GM18498 (cell line): ENCODE measurements at regions not wholly inside any gene's neighbourhood (a gene's known extent, or its start where the extent isn't known, plus 50 kb on each side); places are given as distances from the start of the nearest gene placed in this dataset.

Experiments
- ATAC-seq: cut with Tn5 transposase; IDR thresholded peaks from one replicate; pipeline ENCODE4 v1.9.1; 2021; ENCODE audit warnings: mild to moderate bottlenecking, moderate library complexity; ENCODE audit not compliant: unreplicated experiment

DNA sequence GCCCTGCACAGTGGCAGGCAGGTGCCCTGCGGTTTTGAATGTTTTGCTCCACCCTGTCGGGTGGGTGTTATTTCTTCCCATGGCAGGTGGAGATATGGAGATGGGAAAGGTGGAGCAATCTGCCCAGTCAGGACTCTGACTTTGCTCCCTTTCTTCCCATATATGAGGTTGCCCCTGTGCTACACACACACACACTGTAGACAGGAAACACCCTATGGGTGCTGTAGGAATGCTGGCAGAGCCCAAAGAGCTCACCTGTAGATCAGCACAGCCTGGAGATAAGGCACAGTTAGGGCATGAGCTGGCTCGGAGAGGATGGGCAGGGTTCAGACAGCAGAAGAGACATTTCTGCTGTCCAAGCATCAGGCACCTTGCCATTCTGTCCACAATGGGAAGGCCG is 246.0 kb upstream of the AJAP1 start:
- no peak for ATAC-seq

DNA sequence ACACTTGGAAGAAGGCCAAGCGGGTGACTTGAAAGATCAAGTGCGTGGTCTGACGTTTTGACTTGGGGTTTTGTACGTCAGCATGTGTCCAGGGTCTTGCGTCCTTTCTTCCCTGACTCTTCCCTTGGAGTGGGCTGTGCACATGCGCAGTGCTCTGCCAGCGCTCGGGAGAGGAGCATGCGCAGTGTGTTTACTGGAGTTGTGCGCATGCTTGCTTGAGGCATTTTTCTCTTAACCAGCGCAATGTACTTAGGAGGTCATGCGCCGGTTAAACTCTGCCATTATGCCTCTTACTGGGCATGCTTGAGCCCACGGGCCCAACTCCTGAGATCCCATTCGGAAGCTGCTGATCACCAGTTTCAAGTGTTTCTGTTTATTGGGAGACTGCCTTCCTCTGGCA is 242.5 kb upstream of the AJAP1 start:
- no peak for ATAC-seq

DNA sequence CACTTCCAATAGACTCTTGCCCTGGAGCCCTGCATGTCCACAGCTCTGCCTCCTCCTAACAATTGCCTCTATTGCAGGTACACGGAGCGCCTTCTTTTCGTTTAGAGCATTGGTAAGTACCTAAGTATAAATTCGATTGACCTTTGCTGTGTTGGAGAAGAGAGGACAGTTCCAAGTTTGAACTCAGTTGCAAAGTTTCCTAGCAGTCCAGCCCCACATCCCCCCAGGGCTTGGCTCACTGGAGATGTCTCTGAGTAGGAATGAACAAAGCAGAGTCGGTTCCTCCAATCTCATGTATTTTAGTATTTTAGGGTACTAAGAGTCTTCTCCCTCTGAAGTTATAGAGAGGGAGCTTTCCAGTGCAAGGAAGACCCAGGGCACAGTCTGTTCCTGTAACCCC is 238.9 kb upstream of the AJAP1 start:
- no peak for ATAC-seq

DNA sequence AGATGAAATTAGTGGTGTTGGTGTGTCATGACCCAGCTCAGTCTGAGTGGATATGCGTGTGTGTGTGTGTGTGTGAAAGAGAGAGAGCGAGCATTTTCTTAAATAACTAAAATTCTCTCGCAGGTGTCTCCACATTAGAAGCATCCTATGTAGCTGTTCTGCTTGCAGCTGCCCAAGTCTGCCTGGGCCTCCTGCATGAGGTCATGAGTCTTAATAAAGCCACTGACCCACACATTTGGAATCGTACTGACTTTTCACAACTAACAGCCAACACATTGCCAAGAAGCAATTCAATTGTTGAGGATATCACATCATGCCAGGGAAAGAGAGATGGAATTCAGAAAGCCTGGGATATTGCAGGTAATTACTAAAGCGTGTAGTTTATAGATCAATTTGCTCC is 238.2 kb upstream of the AJAP1 start:
- ATAC-seq, result no peak

DNA sequence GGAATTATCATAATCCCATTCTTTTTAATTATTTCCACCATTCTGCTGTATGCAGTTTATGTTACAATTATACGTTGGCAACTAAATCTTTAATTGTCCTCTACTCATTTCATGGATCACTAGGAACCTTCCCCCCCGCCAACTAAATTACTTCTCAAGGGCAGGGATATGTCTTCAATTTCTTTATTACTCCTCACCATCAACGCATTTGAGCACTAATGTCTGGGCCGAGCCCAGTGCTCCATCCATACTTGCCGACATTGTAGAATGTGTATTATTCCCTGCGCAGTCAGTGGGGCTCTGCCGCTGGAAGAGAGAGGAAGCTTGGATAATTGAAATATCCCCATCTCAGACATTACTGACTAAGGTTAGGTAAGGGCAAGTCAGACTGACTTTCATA is 236.4 kb upstream of the AJAP1 start:
- ATAC-seq, result no peak

DNA sequence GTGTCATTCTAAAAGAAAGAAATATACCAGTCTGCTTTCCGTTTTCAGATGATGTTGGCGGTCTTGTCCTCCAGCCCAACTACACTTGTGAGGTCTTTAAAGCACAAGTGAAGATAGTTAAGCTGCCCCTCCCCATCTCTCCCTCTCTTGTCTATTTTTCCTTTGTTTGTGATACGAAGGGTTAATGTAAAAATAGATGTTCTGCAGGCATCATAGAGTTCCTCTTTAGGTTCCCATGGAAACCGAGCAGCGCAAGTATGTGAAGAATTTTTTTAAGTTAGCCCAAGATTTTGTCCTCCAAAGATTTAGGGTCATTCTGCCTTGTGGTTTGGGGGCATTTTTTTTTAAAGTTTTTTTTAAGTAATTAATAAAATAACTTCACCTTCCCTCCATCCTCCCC is 232.4 kb upstream of the AJAP1 start:
- ATAC-seq, result no peak

DNA sequence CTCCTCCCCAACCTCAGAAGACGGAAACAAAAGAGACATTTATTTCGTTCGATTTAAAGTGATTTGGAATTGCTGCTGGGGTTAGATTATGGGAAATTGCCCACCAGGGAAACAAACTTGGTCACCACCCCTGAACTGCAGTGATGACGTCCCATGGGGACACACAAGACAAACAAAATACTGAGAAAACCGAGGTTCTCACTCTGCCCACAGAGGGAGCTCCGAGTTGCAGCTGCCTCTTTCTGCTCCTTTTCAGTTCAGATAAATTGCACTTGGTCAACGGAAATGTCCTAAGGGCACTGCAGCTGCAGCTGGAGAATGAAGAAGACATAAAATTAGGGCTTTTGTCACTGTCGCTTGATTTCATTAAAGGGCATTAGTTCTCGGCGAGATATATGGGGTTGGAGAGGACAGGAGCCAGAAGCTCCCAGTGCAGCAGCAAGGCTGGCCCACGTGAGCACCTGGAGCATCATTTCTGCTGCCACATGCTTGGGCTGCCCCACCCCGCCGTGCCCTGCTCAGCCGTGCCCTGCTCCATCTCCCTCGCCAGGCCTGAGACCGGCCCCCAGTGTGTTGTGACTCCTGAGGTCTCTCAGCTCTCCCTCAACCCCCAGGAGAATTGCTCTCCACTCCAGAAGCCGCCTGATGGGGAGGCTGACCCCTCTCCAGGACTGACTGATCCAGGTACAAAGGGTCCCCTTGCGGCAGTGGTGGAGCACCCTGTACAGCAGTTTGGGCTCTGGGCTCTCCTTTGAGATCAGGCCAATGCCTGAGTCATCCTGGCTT is 231.7 kb upstream of the AJAP1 start:
- ATAC-seq, result no peak

DNA sequence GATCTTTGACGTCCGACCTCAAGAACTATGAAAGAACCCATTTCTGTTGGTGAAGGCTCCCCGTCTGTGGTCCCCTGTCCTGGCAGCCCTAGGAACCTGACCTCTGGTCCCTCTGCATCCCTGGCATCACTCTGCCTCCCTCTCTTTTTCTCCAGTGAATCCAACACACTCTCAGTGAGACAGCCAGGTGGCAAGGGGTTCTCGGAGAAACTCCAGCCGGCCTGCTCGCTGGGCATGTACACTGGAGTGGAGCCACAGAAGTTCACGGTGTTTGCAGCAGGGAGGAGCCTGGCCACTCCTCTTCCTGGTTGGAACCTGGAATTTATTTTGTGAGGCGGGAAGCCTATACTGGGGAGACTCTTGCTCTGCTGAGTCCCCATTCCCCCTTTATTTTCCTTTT is 230.2 kb upstream of the AJAP1 start:
- ATAC-seq, result no peak

DNA sequence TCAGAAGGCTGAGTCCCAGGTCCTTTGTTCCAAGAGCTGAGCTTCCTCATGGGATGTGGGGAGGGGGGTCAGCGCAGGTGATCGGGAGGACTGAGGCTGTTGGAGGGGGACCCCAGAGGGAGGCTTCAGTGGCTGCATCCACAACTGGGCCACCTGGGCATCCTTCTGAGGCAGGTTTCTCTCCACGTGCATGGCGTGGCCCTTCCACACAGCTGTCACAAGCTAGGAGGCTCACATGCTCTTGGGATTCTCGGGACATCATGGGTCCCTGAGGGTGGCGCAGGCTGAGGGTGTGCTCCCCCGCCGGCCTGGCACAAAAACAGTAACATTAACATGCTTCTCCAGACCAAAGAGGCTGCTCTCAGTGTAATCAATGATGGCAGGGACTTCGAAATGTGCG is 229.6 kb upstream of the AJAP1 start:
- no peak for ATAC-seq

DNA sequence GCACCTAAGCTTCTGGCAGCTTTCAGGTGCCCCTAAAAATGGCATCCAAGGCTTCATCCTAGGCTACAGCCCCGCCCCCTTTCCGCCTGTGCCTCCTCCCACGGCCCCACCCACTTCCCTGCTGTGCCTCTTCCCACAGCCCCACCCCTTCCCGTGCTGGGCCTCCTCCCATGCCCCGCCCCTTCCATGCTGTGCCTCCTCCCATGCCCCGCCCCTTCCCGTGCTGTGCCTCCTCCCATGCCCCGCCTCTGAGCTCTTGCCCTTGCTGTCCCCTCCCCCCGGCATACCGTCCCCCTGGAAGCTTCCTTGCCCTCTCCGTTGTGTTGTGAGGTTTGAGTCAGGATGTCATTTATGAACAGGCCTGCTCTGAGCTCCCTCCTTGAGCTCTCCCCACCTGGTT is 228.5 kb upstream of the AJAP1 start:
- ATAC-seq, result no peak

DNA sequence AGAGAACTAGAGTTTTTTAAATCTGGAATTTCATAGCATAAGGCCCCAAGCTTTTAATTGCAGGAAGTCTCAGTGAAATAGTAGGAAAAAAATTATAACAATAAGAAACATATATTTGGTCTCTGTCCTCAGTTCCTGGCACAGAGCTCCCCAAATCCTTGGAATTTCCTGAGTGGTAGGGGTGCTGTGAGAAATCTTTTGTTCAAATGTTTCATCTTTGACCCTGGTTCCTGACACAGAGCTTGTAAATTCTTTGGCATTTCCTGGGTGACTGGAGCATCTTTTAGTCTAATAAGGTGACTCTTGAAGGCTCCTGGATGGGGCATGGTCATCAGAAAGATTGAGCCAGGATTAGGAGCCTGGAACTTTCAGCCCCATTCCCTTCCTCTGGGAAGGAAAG is 225.7 kb upstream of the AJAP1 start:
- ATAC-seq, result no peak

DNA sequence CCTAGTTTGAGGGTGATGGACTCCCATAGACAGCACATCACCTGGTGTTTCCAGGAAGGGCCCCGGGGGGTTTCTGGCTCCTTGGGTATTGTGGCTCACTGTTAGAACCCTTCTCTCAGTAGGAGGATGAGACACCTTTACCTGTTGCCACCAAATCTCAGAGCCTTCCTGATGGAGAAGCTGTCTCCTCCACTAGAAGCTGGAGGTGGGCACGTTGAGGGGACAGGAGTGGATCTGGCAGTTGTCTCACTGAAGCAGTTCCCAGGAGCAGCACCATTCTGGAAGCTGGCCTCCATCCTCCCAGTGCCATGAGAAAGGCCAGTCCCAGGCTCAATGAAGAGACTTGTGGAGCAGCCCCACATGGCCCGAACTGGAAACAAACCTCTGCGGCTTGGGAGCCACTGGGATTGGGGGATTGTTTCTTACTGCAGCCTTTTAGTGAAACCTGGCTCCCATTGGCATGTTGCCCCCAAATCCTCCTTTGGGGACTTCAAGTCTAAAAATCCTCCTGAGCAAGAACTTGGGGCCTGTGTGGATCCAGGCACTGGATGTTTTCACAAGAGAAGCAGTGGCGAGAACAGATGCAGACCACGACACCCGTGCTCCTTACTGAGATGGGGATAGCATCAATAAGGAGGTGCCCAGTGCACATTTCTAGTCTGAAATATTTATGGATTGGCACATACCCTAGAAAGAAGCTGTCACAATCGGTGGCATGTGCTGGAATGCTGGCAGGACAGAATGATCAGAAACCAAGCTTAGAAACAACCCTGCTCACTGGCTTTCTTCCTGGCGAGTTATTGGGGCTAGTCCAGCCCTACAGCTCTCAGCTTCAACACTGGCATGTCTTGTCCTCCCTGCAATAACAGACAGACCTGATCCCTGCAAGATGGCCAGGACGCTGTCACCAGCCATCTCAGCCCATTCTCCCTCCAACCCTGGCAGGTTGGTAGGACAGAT is 223.7 kb upstream of the AJAP1 start:
- no peak for ATAC-seq

DNA sequence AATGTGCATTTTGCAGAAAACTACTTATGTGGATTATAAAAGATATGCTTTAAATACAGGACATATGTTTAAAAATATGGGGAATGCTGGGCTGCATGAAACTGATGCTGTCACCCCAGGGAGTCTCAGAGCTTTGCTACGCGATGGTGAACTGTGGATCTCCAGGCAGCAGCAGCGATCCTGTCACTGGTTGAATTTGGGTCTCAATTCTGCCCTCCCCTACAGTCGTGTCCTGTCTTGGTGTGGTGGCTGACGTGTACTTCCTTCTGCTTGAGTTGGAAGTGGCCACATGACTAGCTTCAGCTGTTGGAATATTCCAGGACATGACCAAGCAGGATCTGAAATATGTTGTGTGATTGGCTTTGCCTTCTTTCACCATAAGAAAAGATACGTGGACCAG is 222.9 kb upstream of the AJAP1 start:
- no peak for ATAC-seq

DNA sequence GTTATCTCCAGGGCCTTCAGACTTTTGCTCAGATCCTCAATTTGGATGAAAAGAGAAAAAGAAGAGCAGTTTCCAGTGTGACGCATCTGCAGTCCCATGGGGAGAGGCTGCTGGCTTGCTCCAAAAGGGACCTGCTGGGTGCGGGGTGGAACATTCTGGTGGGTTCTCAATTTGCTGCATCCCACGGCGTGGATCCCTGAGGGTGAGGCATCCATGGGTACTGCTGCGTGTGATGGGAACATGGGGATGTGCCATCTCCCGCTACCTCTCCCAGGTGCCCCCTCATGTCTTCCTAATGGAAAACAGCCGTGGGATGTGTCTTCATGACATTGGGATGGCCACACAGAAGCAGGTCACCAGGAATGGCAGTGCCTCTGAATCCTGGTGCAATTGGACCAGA is 221.3 kb upstream of the AJAP1 start:
- no peak for ATAC-seq

DNA sequence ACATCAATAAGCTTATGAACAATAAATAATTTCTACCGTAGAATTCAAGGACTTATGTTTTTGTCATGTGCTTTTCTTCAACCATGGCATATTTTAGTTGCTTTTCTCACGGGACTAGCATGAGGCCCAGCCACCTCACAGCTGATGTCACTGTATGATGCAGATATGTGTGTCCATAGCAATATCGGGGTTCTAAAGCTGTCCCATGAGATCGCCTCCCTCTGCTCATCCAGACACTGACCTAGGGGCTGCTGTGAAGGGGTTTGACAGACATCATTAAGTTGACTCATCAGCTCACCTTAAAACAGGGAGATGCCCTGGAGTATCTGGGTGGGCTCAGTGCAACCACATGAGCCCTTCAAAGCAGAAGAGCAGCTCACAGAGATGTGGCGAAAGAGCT is 210.3 kb upstream of the AJAP1 start:
- ATAC-seq, result no peak

DNA sequence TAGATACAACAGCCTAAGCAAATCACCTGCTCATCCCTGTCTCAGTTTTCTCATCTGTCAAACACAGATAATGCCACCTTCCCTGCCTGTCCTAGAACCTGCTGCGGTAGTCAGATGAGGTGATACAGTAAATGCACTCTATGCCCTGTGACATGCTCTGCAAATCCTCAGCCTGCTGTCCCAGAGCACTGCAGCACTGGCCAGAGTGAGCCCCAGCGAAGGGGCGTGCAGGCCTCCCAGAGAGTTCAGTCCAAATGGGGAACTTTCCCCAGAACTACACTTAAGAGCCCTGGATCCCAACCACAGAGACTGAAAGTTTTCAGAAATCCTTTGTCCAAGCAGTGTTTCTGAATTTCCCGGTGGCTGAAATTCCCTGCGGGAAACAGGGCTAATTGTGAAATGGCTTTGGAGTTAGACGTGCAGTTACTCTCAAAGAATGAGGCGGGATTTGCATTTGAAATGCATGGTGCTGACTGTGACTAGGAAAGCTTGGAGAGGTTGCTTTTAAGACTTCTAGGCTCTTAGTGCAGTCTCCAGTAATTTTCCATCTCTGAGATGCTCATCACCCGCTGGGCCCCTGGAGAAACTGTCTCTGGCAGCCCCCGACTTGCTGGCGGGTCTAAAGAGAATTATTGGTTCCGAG is 206.5 kb upstream of the AJAP1 start:
- ATAC-seq, result no peak

DNA sequence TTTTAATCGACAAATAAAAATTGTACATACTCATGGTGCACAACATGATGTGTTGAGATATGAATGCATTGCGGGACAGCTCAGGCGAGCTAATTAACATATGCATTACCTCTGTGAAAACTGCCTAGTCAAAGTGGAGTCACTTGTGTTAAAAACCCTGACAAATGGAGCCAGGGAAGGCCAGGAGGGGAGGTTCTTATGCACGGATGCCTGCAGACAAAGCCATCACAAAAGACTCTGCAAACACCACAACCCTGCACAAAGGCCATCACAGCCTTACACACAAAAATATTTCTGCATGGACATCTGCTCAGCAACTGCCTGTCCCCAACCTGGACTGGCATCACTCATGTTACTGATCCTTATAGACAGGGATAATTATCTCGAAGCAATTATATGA is 204.4 kb upstream of the AJAP1 start:
- no peak for ATAC-seq

DNA sequence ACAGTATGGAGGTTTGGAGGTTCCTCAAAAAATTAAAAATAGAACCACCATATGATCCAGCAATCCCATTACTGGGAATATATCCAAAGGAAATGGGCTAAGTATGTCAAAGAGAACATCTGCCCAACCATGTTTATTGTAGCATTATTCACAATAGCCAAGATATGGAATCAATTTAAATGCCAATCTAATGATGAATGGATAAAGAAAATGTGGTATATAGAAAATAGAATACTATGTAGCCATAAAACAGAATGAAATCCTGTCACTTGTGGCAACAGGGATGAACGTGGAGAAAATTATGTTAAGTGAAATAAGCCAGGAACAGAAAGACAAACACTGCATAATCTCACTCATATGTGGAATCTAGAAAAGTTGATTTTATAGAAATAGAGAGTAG is 201.7 kb upstream of the AJAP1 start:
- ATAC-seq, result no peak

DNA sequence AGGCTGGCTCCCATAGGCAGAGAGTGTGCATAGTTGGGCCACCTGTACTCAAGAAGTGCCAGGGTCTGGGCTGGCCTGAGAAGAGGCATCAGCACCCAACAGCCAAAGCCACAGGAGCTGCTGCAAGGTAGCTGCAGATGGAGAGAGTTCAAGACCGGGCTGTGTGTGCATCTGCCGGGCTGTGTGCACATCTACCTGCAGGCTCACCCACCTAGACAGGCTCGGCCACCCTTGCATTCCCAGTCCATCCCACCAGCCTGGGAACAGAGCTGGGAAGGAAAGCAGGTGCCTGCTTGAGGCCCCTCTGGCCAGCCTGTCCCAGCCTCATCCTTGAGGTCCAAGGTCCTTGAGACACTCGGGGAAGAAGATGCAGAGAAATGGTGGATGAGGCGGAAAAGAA is 194.4 kb upstream of the AJAP1 start:
- ATAC-seq, result no peak

DNA sequence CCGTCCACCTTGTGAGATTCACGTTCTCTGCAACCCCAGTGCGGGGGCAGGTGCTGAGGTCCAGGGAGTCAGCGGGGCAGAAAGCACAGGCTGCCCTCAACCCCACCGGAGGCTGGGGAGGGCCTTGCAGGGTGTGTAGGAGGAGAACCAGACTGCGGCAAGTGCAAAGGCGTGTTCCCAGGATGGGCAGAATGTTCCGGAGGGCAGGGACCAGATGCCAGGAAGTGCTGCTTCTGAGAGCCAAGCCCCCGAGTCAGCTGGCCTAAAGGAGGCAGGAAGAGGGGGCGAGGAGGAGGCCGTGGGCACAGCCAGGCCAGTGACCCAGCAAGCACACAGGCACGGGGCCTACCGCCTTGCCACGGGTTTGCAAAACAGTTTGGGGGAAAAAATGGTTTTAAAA is 193.8 kb upstream of the AJAP1 start:
- ATAC-seq, result no peak

DNA sequence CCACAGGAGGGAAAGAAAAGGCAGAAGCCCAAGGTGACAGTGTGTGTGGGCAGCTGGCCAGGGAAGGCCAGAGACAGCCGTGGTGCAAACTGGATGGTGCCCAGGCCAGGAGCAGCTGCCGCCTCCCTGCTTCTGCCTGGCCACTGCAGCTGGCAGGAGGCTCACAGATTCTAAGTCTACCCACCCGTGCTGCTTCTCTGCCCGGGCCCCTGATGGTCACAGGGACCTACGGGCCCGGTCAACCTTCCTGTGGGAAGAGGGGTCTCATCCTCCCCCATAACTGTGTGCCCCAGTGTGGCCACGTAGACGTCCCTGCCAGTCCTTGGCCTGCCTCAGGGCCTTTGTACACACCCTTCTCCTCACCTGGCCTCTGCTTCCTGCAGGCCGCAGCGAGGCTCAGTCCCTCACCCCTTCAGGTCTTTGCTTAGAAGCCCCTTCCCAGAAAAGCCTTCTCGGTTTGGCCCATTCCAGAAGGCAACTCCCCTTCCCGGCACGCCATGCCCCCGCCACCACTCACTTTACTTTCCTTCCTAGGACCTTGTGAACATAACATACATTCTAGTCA is 192.6 kb upstream of the AJAP1 start:
- ATAC-seq, result no peak
